K562 (cell line): ENCODE measurements at regions not wholly inside any gene's neighbourhood (a gene's known extent, or its start where the extent isn't known, plus 50 kb on each side); places are given as distances from the start of the nearest gene placed in this dataset.

Source experiments
- ATAC-seq: fragments of 200-7000 bp; cut with Tn5 transposase; 3 replicates; pipeline ENCODE4 v1.9.1; 2020; ENCODE audit warnings: moderate library complexity
- BruUV-seq: library from RNA; stranded (reverse); fragments of 400-500 nt; replicated peaks from 2 replicates; lab custom pipeline; 2021; lab: Mats Ljungman, UMichigan
- CTCF ChIA-PET: fragments of 300-600 bp; formaldehyde crosslinking; extraction: SDS; loops from one replicate; lab custom pipeline; 2021; ENCODE audit warnings: low intra/inter-chr PET ratio; lab: Yijun Ruan, JAX
- POLR2A ChIA-PET: fragments of 300-600, 350-650 bp; sonication (Branson Sonifier 250); formaldehyde crosslinking; extraction: SDS; loops from one replicate; lab custom pipeline; 2021; ENCODE audit warnings: antibody characterized with exemption, inconsistent platforms; lab: Yijun Ruan, JAX
- DNase-seq, 4 experiments: peaks; one replicate each; pipeline versions ENCODE4 v3.0.0 to v3.0.0-alpha.2; 2011 to 2018; ENCODE audit warnings: low spot score in 3 of 4, mixed read lengths in 3 of 4; ENCODE audit errors: extremely low read depth in 1 of 4
- FAIRE-seq: peaks from 2 replicates; lab custom pipeline; 2011; peaks lifted over from hg19 to GRCh38; lab: Jason Lieb, UNC
- H2AFZ ChIP-seq: 2 replicates; pipeline ENCODE4 v1.6.0; 2011; ENCODE audit warnings: low read depth, low read length, control low read depth, inconsistent platforms
- H3K27ac ChIP-seq: fragments of 200-600 bp; 3 replicates; pipeline ENCODE4 v1.8.0; 2011; ENCODE audit warnings: low read depth, mild to moderate bottlenecking, control low read depth, inconsistent platforms, low read length, moderate library complexity, mixed read lengths; ENCODE audit errors: extremely low read depth
- H3K27me3 ChIP-seq, 2 experiments: fragments of 300-600 bp in 1 of 2; 2 replicates in 1 of 2; 3 replicates in 1 of 2; pipeline versions ENCODE4 v1.6.0 to v1.8.0; 2011; ENCODE audit warnings: inconsistent platforms in 2 of 2, low read length in 2 of 2, mild to moderate bottlenecking in 1 of 2, mixed read lengths in 1 of 2, moderate library complexity in 1 of 2; ENCODE audit not compliant: control insufficient read depth in 2 of 2, insufficient read depth in 2 of 2
- H3K36me3 ChIP-seq: fragments of 300-600 bp; 3 replicates; pipeline ENCODE4 v1.8.0; 2011; ENCODE audit warnings: mild to moderate bottlenecking, low read length, inconsistent platforms; ENCODE audit not compliant: control insufficient read depth, insufficient read depth
- H3K4me1 ChIP-seq, 2 experiments: fragments of 200-600 bp in 1 of 2; replicated peaks in 1 of 2; 2 replicates in 1 of 2; 3 replicates in 1 of 2; pipeline versions ENCODE4 v1.5.1 to v1.8.0; 2011; ENCODE audit warnings: inconsistent platforms in 2 of 2, low read length in 2 of 2, mild to moderate bottlenecking in 1 of 2, mixed read lengths in 1 of 2, moderate library complexity in 1 of 2; ENCODE audit not compliant: control insufficient read depth in 2 of 2, insufficient read depth in 2 of 2
- H3K4me2 ChIP-seq: 2 replicates; pipeline ENCODE4 v1.6.1; 2011; ENCODE audit warnings: low read length, control low read depth, inconsistent platforms, mixed read lengths; ENCODE audit not compliant: insufficient read depth
- H3K4me3 ChIP-seq: fragments of 200-600 bp; sonication (generic), shearing (Covaris generic); 2 replicates; pipeline ENCODE4 v1.5.1; 2016; ENCODE audit warnings: control low read depth, inconsistent platforms
- H3K79me2 ChIP-seq: fragments of 200-600 bp; 3 replicates; pipeline ENCODE4 v1.8.0; 2011; ENCODE audit warnings: low read length, inconsistent platforms; ENCODE audit not compliant: control insufficient read depth, insufficient read depth
- H3K9ac ChIP-seq, 2 experiments: 2 replicates each; pipeline versions ENCODE4 v1.6.0 to v1.6.1; 2011; ENCODE audit warnings: low read depth in 2 of 2, low read length in 2 of 2, control low read depth in 1 of 2, inconsistent platforms in 1 of 2, mild to moderate bottlenecking in 1 of 2, mixed read lengths in 1 of 2; ENCODE audit not compliant: insufficient read depth in 1 of 2
- H3K9me1 ChIP-seq: one replicate; pipeline ENCODE4 v1.6.0; 2011; ENCODE audit warnings: inconsistent platforms, mild to moderate bottlenecking, low read length, moderate library complexity; ENCODE audit not compliant: control insufficient read depth, insufficient read depth
- H3K9me3 ChIP-seq: replicated peaks from 2 replicates; pipeline ENCODE4 v1.5.1; 2011; ENCODE audit warnings: low read depth, low read length, inconsistent platforms; ENCODE audit not compliant: control insufficient read depth, insufficient read depth
- H4K20me1 ChIP-seq: replicated peaks from 2 replicates; pipeline ENCODE4 v1.6.1; 2011; ENCODE audit warnings: low read length, inconsistent platforms, mixed read lengths; ENCODE audit not compliant: control insufficient read depth, insufficient read depth
- C11orf30 ChIP-seq: fragments of 450-650 bp; IDR thresholded peaks from 2 replicates; pipeline ENCODE4 v1.6.1; 2016; ENCODE audit warnings: low read depth, mild to moderate bottlenecking
- MAFG ChIP-seq: fragments of 450-650 bp; conservative IDR thresholded peaks from 2 replicates; pipeline ENCODE4 v1.6.1; 2016; ENCODE audit warnings: missing genetic modification characterization, missing compliant biosample characterization
- SIN3B ChIP-seq: fragments of 450-650 bp; IDR thresholded peaks from 2 replicates; pipeline ENCODE4 v1.6.1; 2017; ENCODE audit warnings: low read depth, mild to moderate bottlenecking, moderate library complexity
- U2AF2 ChIP-seq: fragments of 200-400 bp; formaldehyde crosslinking; optimal IDR thresholded peaks from 2 replicates; pipeline ENCODE3; 2017; ENCODE audit warnings: low read depth, mild to moderate bottlenecking, low read length
- ZNF316 ChIP-seq: fragments of 450-650 bp; IDR thresholded peaks from 2 replicates; pipeline ENCODE4 v1.6.1; 2016
- ZNF695 ChIP-seq: fragments of 450-650 bp; formaldehyde crosslinking; IDR thresholded peaks from 2 replicates; pipeline ENCODE4 v1.4.0; 2020; ENCODE audit warnings: mild to moderate bottlenecking, moderate library complexity
- WGBS: fragments of 100-300 bp; shearing (Covaris generic); methylation state at CpG from one replicate; pipeline ENCODE4 v1.1.6; 2016; ENCODE audit warnings: low coverage, mixed read lengths; ENCODE audit not compliant: insufficient coverage; ENCODE audit errors: missing lambda C conversion rate; 5-methylcytosine and 5-hydroxymethylcytosine counted together
- in situ Hi-C: fragments of 300-500 bp; cut with MboI; formaldehyde crosslinking; loops from 4 replicates; pipeline ENCODE4 v1.15.0; 2018; ENCODE audit warnings: inconsistent platforms, mixed read lengths
- intact Hi-C: fragments of 100-400 bp; cut with micrococcal nuclease; formaldehyde crosslinking; loops from 2 replicates; pipeline ENCODE4 v1.14.2; 2022

- POLR2A ChIA-PET, result no interaction called here
- WGBS, result 0% methylated on average over 4 of the region's 4 CpGs
Observed at GRCh38 chr4:110354460-110354859, 121.5 kb upstream of the ENPEP start.

GRCh38 chr4:110352670-110353442 lies 123.1 kb upstream of the ENPEP start:
- H3K9ac ChIP-seq, result no peak overlapping the region
- H3K36me3 ChIP-seq, result no peaks in the 10 kb centered on the region
- intact Hi-C loops (no loop called here), in situ Hi-C loops (no loop called here)
- WGBS, result 3% methylated on average over 5 of the region's 5 CpGs
- FAIRE-seq (no peak), DNase-seq (no peak), ATAC-seq (no peak)
- CTCF ChIA-PET, result no interaction called here
- no peaks in the 10 kb centered on the region for H3K9me3 ChIP-seq
- TF ChIP-seq C11orf30, result peak; percentile 52; the same call in 1 of the 2 replicates
- TF ChIP-seq ZNF316, result peak; percentile 84
- TF ChIP-seq MAFG (tag), result peak; percentile 21; the same call in 1 of the 2 replicates
- TF ChIP-seq ZNF695 (CRISPR knock-in tag), result no peak
- no peaks in the 10 kb centered on the region for H3K79me2 ChIP-seq
- H3K27me3 ChIP-seq, result peaks cover 0 to 9% of the 10 kb centered on the region in 2 experiments; a peak in 2 of 5 replicates
- BruUV-seq, result no TSS peak
- H2AFZ ChIP-seq, result no peak overlapping the region
- no peaks in the 10 kb centered on the region for H3K9me1 ChIP-seq
- no peaks in the 10 kb centered on the region for H3K4me1 ChIP-seq
- H3K4me3 ChIP-seq, result no peak overlapping the region
- POLR2A ChIA-PET, result interaction anchor here (0.8 kb wide), 1 partner anchor 12 kb away, joined by 3 read pairs; no protein-coding TSS in a partner anchor
- no peak overlapping the region for H3K27ac ChIP-seq
- H3K4me2 ChIP-seq, result no peak overlapping the region
- H4K20me1 ChIP-seq, result no peaks in the 10 kb centered on the region

More at GRCh38 chr4:110354460-110354859, 121.5 kb upstream of the ENPEP start:
- H3K36me3 ChIP-seq, result no peaks in the 10 kb centered on the region
- FAIRE-seq (no peak), ATAC-seq (no peak), DNase-seq (no peak)
- no peaks in the 10 kb centered on the region for H3K9me3 ChIP-seq
- intact Hi-C loops, result no loop called here
- CTCF ChIA-PET, result no interaction called here
- peaks cover 0 to 9% of the 10 kb centered on the region in 2 experiments; a peak in 2 of 5 replicates for H3K27me3 ChIP-seq
- H3K4me2 ChIP-seq, result no peak overlapping the region
- in situ Hi-C loops, result no loop called here
- H3K9me1 ChIP-seq, result no peaks in the 10 kb centered on the region
- H3K4me1 ChIP-seq, result no peaks in the 10 kb centered on the region
- H3K4me3 ChIP-seq, result no peak overlapping the region
- H3K79me2 ChIP-seq, result no peaks in the 10 kb centered on the region
- H4K20me1 ChIP-seq, result no peaks in the 10 kb centered on the region
- no peak overlapping the region for H3K27ac ChIP-seq
- H3K9ac ChIP-seq, result no peak overlapping the region
- H2AFZ ChIP-seq, result no peak overlapping the region
- no TSS peak for BruUV-seq
- TF ChIP-seq SIN3B (no peak), U2AF2 (no peak)
